GM21825 (cell line): ENCODE measurements at regions not wholly inside any gene's neighbourhood (a gene's known extent, or its start where the extent isn't known, plus 50 kb on each side); places are given as distances from the start of the nearest gene placed in this dataset.
"Not testable (repeated sequence)": the region's sequence is repeated elsewhere in the genome, so short reads cannot be mapped to it uniquely, and the experiment has no call there.

Experiments used
- ATAC-seq: cut with Tn5 transposase; IDR thresholded peaks from one replicate; pipeline ENCODE4 v1.9.1; 2021; ENCODE audit warnings: mild to moderate bottlenecking, moderate library complexity; ENCODE audit not compliant: unreplicated experiment

- no peak for ATAC-seq
Measured at GRCh38 chr6:6966569-6966968, 141.2 kb upstream of the RREB1 start.

- ATAC-seq: no peak
Measured at GRCh38 chr6:6968357-6968730, 139.4 kb upstream of the RREB1 start.

- ATAC-seq: no peak
Measured at GRCh38 chr6:6968731-6969552, 138.8 kb upstream of the RREB1 start.

- ATAC-seq: no peak
Measured at GRCh38 chr6:6969761-6970223, 138.0 kb upstream of the RREB1 start.

- no peak for ATAC-seq
Measured at GRCh38 chr6:6970851-6971250, 136.9 kb upstream of the RREB1 start.

- no peak for ATAC-seq
Measured at GRCh38 chr6:6971369-6971768, 136.4 kb upstream of the RREB1 start.

GRCh38 chr6:6972456-6972855 is 135.3 kb upstream of the RREB1 start:
- no peak for ATAC-seq

- ATAC-seq: no peak
Measured at GRCh38 chr6:6973721-6974120, 134.0 kb upstream of the RREB1 start.

GRCh38 chr6:6975459-6976111 is 132.2 kb upstream of the RREB1 start:
- no peak for ATAC-seq

- ATAC-seq: no peak
Measured at GRCh38 chr6:6976193-6976592, 131.6 kb upstream of the RREB1 start.

GRCh38 chr6:6978731-6979130 is 129.0 kb upstream of the RREB1 start:
- ATAC-seq: no peak

- no peak for ATAC-seq
Measured at GRCh38 chr6:6980999-6981597, 126.7 kb upstream of the RREB1 start.

- ATAC-seq: no peak
Measured at GRCh38 chr6:6981681-6982322, 126.0 kb upstream of the RREB1 start.

- ATAC-seq: no peak
Measured at GRCh38 chr6:6982663-6983062, 125.1 kb upstream of the RREB1 start.

GRCh38 chr6:6984585-6985366 is 123.0 kb upstream of the RREB1 start:
- ATAC-seq: no peak

- ATAC-seq: no peak
Measured at GRCh38 chr6:6986344-6986743, 121.4 kb upstream of the RREB1 start.

GRCh38 chr6:6987749-6988148 is 120.0 kb upstream of the RREB1 start:
- no peak for ATAC-seq

GRCh38 chr6:6990059-6990458 is 117.7 kb upstream of the RREB1 start:
- not testable (repeated sequence) for ATAC-seq

- ATAC-seq: no peak
Measured at GRCh38 chr6:6993503-6994237, 114.1 kb upstream of the RREB1 start.

- no peak for ATAC-seq
Measured at GRCh38 chr6:6994796-6995195, 113.0 kb upstream of the RREB1 start.
